ENCODE measurements at regions not wholly inside any gene's neighbourhood (a gene's known extent, or its start where the extent isn't known, plus 50 kb on each side); places are given as distances from the start of the nearest gene placed in this dataset.
A peak's percentile ranks its signal among the peaks of the same experiment; 100 is the strongest.

- Histone ChIP-seq H3K4me1 (peaks cover 17% of the 10 kb centered on the region), H3K36me3 (ENCODE audit: insufficient read depth in 1 of 2, low read depth in 1 of 2) (no peaks in the 10 kb centered on the region), H3K27me3 (ENCODE audit: insufficient read depth in 3 of 3, low read length in 2 of 3) (no peaks in the 10 kb centered on the region), H3K4me3 (no peak overlapping the region), H3K9me3 (no peaks in the 10 kb centered on the region), H3K27ac (no peak overlapping the region)
- TF ChIP-seq CTCF (IDR thresholded peaks at IDR 0.05) = no peak
- ATAC-seq (no peak), DNase-seq (no peak)
- WGBS, 3 donors = 29 to 67% (median 59%) methylated on average over 1 of the region's 1 CpG
- intact Hi-C loops (cut with DNase I) = no loop called here
Observed at GRCh38 chr9:106716820-106717219, 146.1 kb upstream of the ZNF462 start.

- H3K9me3 ChIP-seq = no peaks in the 10 kb centered on the region
- peak in 2 of 4 donors; percentile 53 to 54 for ATAC-seq
- DNase-seq = no peak
- H3K4me3 ChIP-seq = no peak overlapping the region
- no peaks in the 10 kb centered on the region for H3K27me3 ChIP-seq (ENCODE audit: insufficient read depth in 3 of 3, low read length in 2 of 3)
- H3K36me3 ChIP-seq (ENCODE audit: insufficient read depth in 1 of 2, low read depth in 1 of 2) = no peaks in the 10 kb centered on the region
- no peak overlapping the region for H3K27ac ChIP-seq
- 45 to 66% (median 52%) methylated on average over 2 of the region's 2 CpGs for WGBS, 3 donors
- H3K4me1 ChIP-seq = peaks cover 17% of the 10 kb centered on the region
- no peak for TF ChIP-seq CTCF (IDR thresholded peaks at IDR 0.05)
- intact Hi-C loops (cut with DNase I) = no loop called here
Observed at GRCh38 chr9:106717686-106718085, 145.3 kb upstream of the ZNF462 start.

GRCh38 chr9:106718936-106719335 lies 144.0 kb upstream of the ZNF462 start:
- H3K36me3 ChIP-seq (ENCODE audit: insufficient read depth in 1 of 2, low read depth in 1 of 2) = no peaks in the 10 kb centered on the region
- no peak for DNase-seq
- peak in 1 of 4 donors; percentile 40 for ATAC-seq
- H3K4me1 ChIP-seq = peaks cover 17% of the 10 kb centered on the region
- peak overlapping the region; percentile 4 for H3K27ac ChIP-seq
- no peaks in the 10 kb centered on the region for H3K9me3 ChIP-seq
- no peak overlapping the region for H3K4me3 ChIP-seq
- intact Hi-C loops (cut with DNase I) = no loop called here
- no peak for TF ChIP-seq CTCF (IDR thresholded peaks at IDR 0.05)
- H3K27me3 ChIP-seq (ENCODE audit: insufficient read depth in 3 of 3, low read length in 2 of 3) = no peaks in the 10 kb centered on the region

GRCh38 chr9:106722051-106722753 lies 140.8 kb upstream of the ZNF462 start:
- ATAC-seq (no peak), DNase-seq (no peak)
- intact Hi-C loops (cut with DNase I) = loop anchor here in 1 of 2 donors (10.0 kb wide), 1 partner anchor 53 kb away; no protein-coding TSS in a partner anchor
- H3K36me3 ChIP-seq (ENCODE audit: insufficient read depth in 1 of 2, low read depth in 1 of 2) = no peaks in the 10 kb centered on the region
- no peaks in the 10 kb centered on the region for H3K27me3 ChIP-seq (ENCODE audit: insufficient read depth in 3 of 3, low read length in 2 of 3)
- H3K4me1 ChIP-seq = peaks cover 31% of the 10 kb centered on the region
- no peaks in the 10 kb centered on the region for H3K9me3 ChIP-seq
- H3K27ac ChIP-seq = no peak overlapping the region
- no peak for TF ChIP-seq CTCF (IDR thresholded peaks at IDR 0.05)
- 87 to 96% (median 89%) methylated on average over 4 of the region's 4 CpGs for WGBS, 3 donors
- no peak overlapping the region for H3K4me3 ChIP-seq

GRCh38 chr9:106723926-106724325 lies 139.0 kb upstream of the ZNF462 start:
- H3K36me3 ChIP-seq (ENCODE audit: insufficient read depth in 1 of 2, low read depth in 1 of 2) = no peaks in the 10 kb centered on the region
- intact Hi-C loops (cut with DNase I) = loop anchor here in 1 of 2 donors (10.0 kb wide), 1 partner anchor 51 kb away; no protein-coding TSS in a partner anchor
- no peak overlapping the region for H3K4me3 ChIP-seq
- ATAC-seq = no peak
- H3K27me3 ChIP-seq (ENCODE audit: insufficient read depth in 3 of 3, low read length in 2 of 3) = no peaks in the 10 kb centered on the region
- no peak overlapping the region for H3K27ac ChIP-seq
- DNase-seq = no peak
- no peak for TF ChIP-seq CTCF (IDR thresholded peaks at IDR 0.05)
- H3K4me1 ChIP-seq = peaks cover 20% of the 10 kb centered on the region
- no peaks in the 10 kb centered on the region for H3K9me3 ChIP-seq

Measured in psoas muscle (tissue), 7 donors.